Gastrocnemius medialis (tissue), 4 donors: ENCODE measurements at regions not wholly inside any gene's neighbourhood (a gene's known extent, or its start where the extent isn't known, plus 50 kb on each side); places are given as distances from the start of the nearest gene placed in this dataset.
"Not testable (repeated sequence)": the region's sequence is repeated elsewhere in the genome, so short reads cannot be mapped to it uniquely, and the experiment has no call there.

Experiments used
- ATAC-seq, 2 donors: fragments of 150-250 bp; one replicate each; pipeline ENCODE4 v1.9.1; 2016
- DNase-seq, 2 donors: peaks; one replicate each; pipeline ENCODE4 v3.0.0-alpha.2; 2019
- H3K27ac ChIP-seq, 4 donors: fragments of 200-600 bp; sonication (generic); 1 replicate in 1 of 4; 2 replicates in 3 of 4; pipeline ENCODE4 v1.5.1; 2016 to 2018; ENCODE audit warnings: mild to moderate bottlenecking in 2 of 4, moderate library complexity in 1 of 4
- H3K27me3 ChIP-seq, 3 donors: fragments of 200-600 bp; sonication (generic) in 2 of 3; 1 replicate in 1 of 3; 2 replicates in 2 of 3; pipeline versions ENCODE4 v1.5.1 to v1.6.0; 2016 to 2019; ENCODE audit warnings: mild to moderate bottlenecking in 1 of 3, moderate library complexity in 1 of 3
- H3K36me3 ChIP-seq, 2 donors: fragments of 200-600 bp; sonication (generic) in 1 of 2; one replicate each; pipeline ENCODE4 v1.5.1; 2017 to 2018
- H3K4me1 ChIP-seq, 2 donors: fragments of 200-600 bp; sonication (generic) in 1 of 2; one replicate each; pipeline ENCODE4 v1.5.1; 2016 to 2017; ENCODE audit warnings: mild to moderate bottlenecking in 2 of 2
- H3K4me3 ChIP-seq, 4 donors: fragments of 200-600 bp; sonication (generic) in 3 of 4; 1 replicate in 1 of 4; 2 replicates in 3 of 4; pipeline ENCODE4 v1.5.1; 2016 to 2019; ENCODE audit warnings: mild to moderate bottlenecking in 2 of 4
- H3K9me3 ChIP-seq, 3 donors: fragments of 200-600 bp; sonication (generic) in 2 of 3; 1 replicate in 1 of 3; 2 replicates in 2 of 3; pipeline ENCODE4 v1.5.1; 2016 to 2019
- CTCF ChIP-seq, 5 experiments: fragments of 450-650 bp in 3 of 5; fragments of 200-600 bp in 2 of 5; sonication (generic) in 2 of 5; IDR thresholded peaks in 4 of 5; conservative IDR thresholded peaks in 1 of 5; 1 replicate in 4 of 5; 2 replicates in 1 of 5; pipeline ENCODE4 v1.5.1; 2016 to 2019; ENCODE audit warnings: antibody characterized with exemption in 5 of 5, mild to moderate bottlenecking in 3 of 5, moderate library complexity in 3 of 5
- POLR2A ChIP-seq, 2 donors: fragments of 450-650 bp; IDR thresholded peaks; one replicate each; pipeline ENCODE4 v1.6.1; 2017; ENCODE audit warnings: antibody characterized with exemption in 2 of 2, mild to moderate bottlenecking in 2 of 2, moderate library complexity in 2 of 2
- in situ Hi-C, 4 donors: fragments of 200-750 bp; cut with MboI; loops; one replicate each; pipeline versions ENCODE4 v1.15.0 to v1.8.0; 2017; ENCODE audit warnings: low sequenced_read_pairs in 4 of 4
- intact Hi-C: fragments of 100-400 bp; cut with DNase I; formaldehyde crosslinking; loops from one replicate; pipeline ENCODE4 v1.15.1; 2023; ENCODE audit warnings: low total_unique reads

GRCh38 chr5:68683632-68684036 lies 410.2 kb upstream of the SLC30A5 start:
- intact Hi-C loops, result no loop called here

GRCh38 chr5:68685863-68686262 lies 408.0 kb upstream of the SLC30A5 start:
- Histone ChIP-seq H3K4me3 (no peak overlapping the region), H3K27me3 (no peaks in the 10 kb centered on the region), H3K4me1 (no peaks in the 10 kb centered on the region), H3K27ac (no peak overlapping the region), H3K9me3 (no peaks in the 10 kb centered on the region), H3K36me3 (no peaks in the 10 kb centered on the region)
- no peak for ATAC-seq
- no peak for DNase-seq
- intact Hi-C loops (no loop called here), in situ Hi-C loops (no loop called here)
- TF ChIP-seq POLR2A (IDR thresholded peaks at IDR 0.05), result no peak
- no peak for TF ChIP-seq CTCF (IDR thresholded peaks at IDR 0.05 in 4 of 5, conservative IDR thresholded peaks at IDR 0.05 in 1 of 5)

More at GRCh38 chr5:68683632-68684036, 410.2 kb upstream of the SLC30A5 start:
- Histone ChIP-seq H3K36me3 (no peaks in the 10 kb centered on the region), H3K4me1 (no peaks in the 10 kb centered on the region), H3K4me3 (no peak overlapping the region), H3K27ac (no peak overlapping the region), H3K9me3 (no peaks in the 10 kb centered on the region), H3K27me3 (no peaks in the 10 kb centered on the region)
- in situ Hi-C loops, result no loop called here
- no peak for DNase-seq
- peak; percentile 55 to 83 for ATAC-seq
- TF ChIP-seq CTCF (IDR thresholded peaks at IDR 0.05 in 4 of 5, conservative IDR thresholded peaks at IDR 0.05 in 1 of 5) (no peak), POLR2A (IDR thresholded peaks at IDR 0.05) (no peak)

GRCh38 chr5:68688547-68688946 lies 405.3 kb upstream of the SLC30A5 start:
- Histone ChIP-seq H3K9me3 (no peaks in the 10 kb centered on the region), H3K4me1 (no peaks in the 10 kb centered on the region), H3K27me3 (no peaks in the 10 kb centered on the region), H3K27ac (no peak overlapping the region), H3K36me3 (no peaks in the 10 kb centered on the region), H3K4me3 (no peak overlapping the region)
- no peak for TF ChIP-seq POLR2A (IDR thresholded peaks at IDR 0.05)
- no peak for TF ChIP-seq CTCF (IDR thresholded peaks at IDR 0.05 in 4 of 5, conservative IDR thresholded peaks at IDR 0.05 in 1 of 5)
- ATAC-seq (no peak), DNase-seq (no peak)
- intact Hi-C loops, result no loop called here
- in situ Hi-C loops, result no loop called here

- no peak for ATAC-seq
- no peaks in the 10 kb centered on the region for H3K27me3 ChIP-seq
- no peak for DNase-seq
- intact Hi-C loops (no loop called here), in situ Hi-C loops (no loop called here)
- H3K4me1 ChIP-seq, result no peaks in the 10 kb centered on the region
- H3K4me3 ChIP-seq, result no peak overlapping the region
- H3K9me3 ChIP-seq, result no peaks in the 10 kb centered on the region
- TF ChIP-seq CTCF (IDR thresholded peaks at IDR 0.05 in 4 of 5, conservative IDR thresholded peaks at IDR 0.05 in 1 of 5) (no peak), POLR2A (IDR thresholded peaks at IDR 0.05) (no peak)
- no peaks in the 10 kb centered on the region for H3K36me3 ChIP-seq
- no peak overlapping the region for H3K27ac ChIP-seq
Observed at GRCh38 chr5:68689010-68689409, 404.8 kb upstream of the SLC30A5 start.

- H3K4me1 ChIP-seq, H3K9me3 ChIP-seq, H3K4me3 ChIP-seq, H3K36me3 ChIP-seq, DNase-seq, H3K27ac ChIP-seq, ATAC-seq, intact Hi-C loops, H3K27me3 ChIP-seq, in situ Hi-C loops: not testable (repeated sequence)
Observed at GRCh38 chr5:68691874-68692273, 401.9 kb upstream of the SLC30A5 start.
